Endothelial cell of umbilical vein (primary cell): ENCODE measurements at regions not wholly inside any gene's neighbourhood (a gene's known extent, or its start where the extent isn't known, plus 50 kb on each side); places are given as distances from the start of the nearest gene placed in this dataset.

ENCODE experiments used
- CTCF ChIP-seq, 2 donors: IDR thresholded peaks; 1 replicate in 1 of 2; 2 replicates in 1 of 2; pipeline ENCODE4 v1.5.1; 2011; ENCODE audit warnings: low read length in 2 of 2, mild to moderate bottlenecking in 2 of 2, moderate library complexity in 2 of 2, control low read depth in 1 of 2, inconsistent platforms in 1 of 2, low read depth in 1 of 2; ENCODE audit not compliant: insufficient read depth in 1 of 2; ENCODE audit errors: extremely low read depth in 1 of 2
- MYC ChIP-seq: IDR thresholded peaks from one replicate; pipeline ENCODE4 v1.6.1; 2011; ENCODE audit warnings: mild to moderate bottlenecking, low read depth, low read length
- POLR2A ChIP-seq: IDR thresholded peaks from 2 replicates; pipeline ENCODE4 v1.6.1; 2012; ENCODE audit warnings: low read depth, mild to moderate bottlenecking, control low read depth, low read length
- POLR2AphosphoS5 ChIP-seq: IDR thresholded peaks from 2 replicates; pipeline ENCODE4 v1.6.1; 2012; ENCODE audit warnings: low read depth, mild to moderate bottlenecking, control low read depth, low read length, moderate library complexity; ENCODE audit not compliant: insufficient read depth

GRCh38 chr20:53879048-53879684, 191.2 kb downstream of the BCAS1 start:
- TF ChIP-seq CTCF (IDR thresholded peaks at IDR 0.05; ENCODE audit: extremely low read depth in 1 of 2, insufficient read depth in 1 of 2, low read depth in 1 of 2, low read length in 2 of 2) (no peak), POLR2A (no peak), MYC (no peak), POLR2AphosphoS5 (no peak)
